MM.1S (cell line): ENCODE measurements at regions not wholly inside any gene's neighbourhood (a gene's known extent, or its start where the extent isn't known, plus 50 kb on each side); places are given as distances from the start of the nearest gene placed in this dataset.

ENCODE experiments used
- DNase-seq: peaks from one replicate; pipeline ENCODE4 v3.0.0-alpha.2; 2015
- H2AFZ ChIP-seq: fragments of 300-600 bp; sonication (generic); 2 replicates; pipeline ENCODE4 v1.6.0; 2016; ENCODE audit warnings: antibody characterized with exemption, low read length
- H3F3A ChIP-seq: fragments of 300-600 bp; sonication (generic); 2 replicates; pipeline ENCODE4 v1.6.1; 2016; ENCODE audit warnings: mild to moderate bottlenecking, antibody characterized with exemption, low read length, moderate library complexity, mixed read lengths; ENCODE audit not compliant: insufficient read depth
- H3K27ac ChIP-seq: fragments of 300-600 bp; sonication (generic); 2 replicates; pipeline ENCODE4 v1.5.1; 2016; ENCODE audit warnings: mild to moderate bottlenecking, low read length
- H3K27me3 ChIP-seq: fragments of 300-600 bp; sonication (generic); replicated peaks from 2 replicates; pipeline ENCODE4 v1.6.0; 2016; ENCODE audit warnings: low read length; ENCODE audit not compliant: insufficient read depth
- H3K36me3 ChIP-seq: fragments of 300-600 bp; sonication (generic); replicated peaks from 2 replicates; pipeline ENCODE4 v1.6.1; 2016; ENCODE audit warnings: mild to moderate bottlenecking, low read length, mixed read lengths; ENCODE audit not compliant: insufficient read depth
- H3K4me1 ChIP-seq: fragments of 300-600 bp; sonication (generic); 2 replicates; pipeline ENCODE4 v1.6.1; 2016; ENCODE audit warnings: low read length, mixed read lengths
- H3K4me2 ChIP-seq: fragments of 300-600 bp; sonication (generic); 2 replicates; pipeline ENCODE4 v1.6.0; 2016; ENCODE audit warnings: low read depth, low read length
- H3K4me3 ChIP-seq: fragments of 300-600 bp; sonication (generic); 2 replicates; pipeline ENCODE4 v1.5.1; 2016; ENCODE audit warnings: low read length, mixed read lengths
- H3K79me2 ChIP-seq: fragments of 300-600 bp; sonication (generic); 2 replicates; pipeline ENCODE4 v1.6.1; 2016; ENCODE audit warnings: mixed run types, low read length, mixed read lengths
- H3K9ac ChIP-seq: fragments of 300-600 bp; sonication (generic); 2 replicates; pipeline ENCODE4 v1.6.1; 2016; ENCODE audit warnings: low read length, mixed read lengths
- H3K9me2 ChIP-seq: fragments of 300-600 bp; sonication (generic); replicated peaks from 2 replicates; pipeline ENCODE4 v1.6.1; 2016; ENCODE audit warnings: mild to moderate bottlenecking, low read length, mixed read lengths; ENCODE audit not compliant: insufficient read depth
- H3K9me3 ChIP-seq: fragments of 300-600 bp; sonication (generic); replicated peaks from 2 replicates; pipeline ENCODE4 v1.6.1; 2016; ENCODE audit warnings: mild to moderate bottlenecking, low read length, mixed read lengths; ENCODE audit not compliant: insufficient read depth
- H4K20me1 ChIP-seq: fragments of 300-600 bp; sonication (generic); 2 replicates; pipeline ENCODE4 v1.6.1; 2016; ENCODE audit warnings: mild to moderate bottlenecking, low read length, moderate library complexity, mixed read lengths; ENCODE audit not compliant: insufficient read depth
- EZH2 ChIP-seq: fragments of 300-600 bp; sonication (generic); optimal IDR thresholded peaks from 2 replicates; pipeline ENCODE3; 2017; ENCODE audit warnings: low read depth, mild to moderate bottlenecking, antibody characterized with exemption, low read length, mixed read lengths
- EZH2phosphoT487 ChIP-seq: fragments of 300-600 bp; sonication (generic); IDR thresholded peaks from 2 replicates; pipeline ENCODE4 v1.6.1; 2018; ENCODE audit warnings: antibody characterized with exemption, low read length
- TF ChIP-seq, protein P1 (sequence below): fragments of 300-600 bp; sonication (generic); IDR thresholded peaks from 2 replicates; pipeline ENCODE4 v1.5.1; 2016; ENCODE audit warnings: antibody characterized with exemption, low read length, mixed read lengths

DNA sequence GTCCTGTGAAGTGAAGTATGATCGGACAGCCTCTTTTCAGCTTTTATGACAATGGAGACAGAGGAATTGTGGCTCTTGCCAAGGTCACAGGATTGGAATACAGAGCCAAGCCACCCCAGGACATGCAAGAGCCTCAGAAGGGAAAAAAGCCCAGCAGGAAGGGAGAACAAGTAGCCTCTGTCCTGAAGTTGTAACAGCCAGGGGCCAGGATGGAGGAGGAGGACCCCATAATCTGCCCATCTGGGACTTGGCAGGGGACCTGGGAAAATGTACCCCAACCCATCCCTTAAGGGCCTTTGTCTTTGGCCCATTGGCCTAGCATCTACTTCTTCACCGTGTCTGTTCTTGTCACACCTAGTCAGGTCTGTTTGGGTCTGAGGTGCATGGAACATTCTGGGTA, 60.4 kb upstream of the POLG start:
- Histone ChIP-seq H3K36me3 (no peaks in the 10 kb centered on the region), H3K4me2 (no peak overlapping the region), H3F3A (no peaks in the 10 kb centered on the region), H3K4me1 (no peaks in the 10 kb centered on the region), H3K79me2 (no peaks in the 10 kb centered on the region), H4K20me1 (no peaks in the 10 kb centered on the region), H3K4me3 (no peak overlapping the region), H3K27me3 (no peaks in the 10 kb centered on the region), H2AFZ (no peak overlapping the region), H3K9ac (no peak overlapping the region), H3K9me2 (no peaks in the 10 kb centered on the region), H3K27ac (no peak overlapping the region), H3K9me3 (no peaks in the 10 kb centered on the region)
- DNase-seq, result no peak
- no peak for TF ChIP-seq EZH2phosphoT487
- TF ChIP-seq, protein P1, sequence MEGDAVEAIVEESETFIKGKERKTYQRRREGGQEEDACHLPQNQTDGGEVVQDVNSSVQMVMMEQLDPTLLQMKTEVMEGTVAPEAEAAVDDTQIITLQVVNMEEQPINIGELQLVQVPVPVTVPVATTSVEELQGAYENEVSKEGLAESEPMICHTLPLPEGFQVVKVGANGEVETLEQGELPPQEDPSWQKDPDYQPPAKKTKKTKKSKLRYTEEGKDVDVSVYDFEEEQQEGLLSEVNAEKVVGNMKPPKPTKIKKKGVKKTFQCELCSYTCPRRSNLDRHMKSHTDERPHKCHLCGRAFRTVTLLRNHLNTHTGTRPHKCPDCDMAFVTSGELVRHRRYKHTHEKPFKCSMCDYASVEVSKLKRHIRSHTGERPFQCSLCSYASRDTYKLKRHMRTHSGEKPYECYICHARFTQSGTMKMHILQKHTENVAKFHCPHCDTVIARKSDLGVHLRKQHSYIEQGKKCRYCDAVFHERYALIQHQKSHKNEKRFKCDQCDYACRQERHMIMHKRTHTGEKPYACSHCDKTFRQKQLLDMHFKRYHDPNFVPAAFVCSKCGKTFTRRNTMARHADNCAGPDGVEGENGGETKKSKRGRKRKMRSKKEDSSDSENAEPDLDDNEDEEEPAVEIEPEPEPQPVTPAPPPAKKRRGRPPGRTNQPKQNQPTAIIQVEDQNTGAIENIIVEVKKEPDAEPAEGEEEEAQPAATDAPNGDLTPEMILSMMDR, result no peak
- no peak for TF ChIP-seq EZH2

DNA sequence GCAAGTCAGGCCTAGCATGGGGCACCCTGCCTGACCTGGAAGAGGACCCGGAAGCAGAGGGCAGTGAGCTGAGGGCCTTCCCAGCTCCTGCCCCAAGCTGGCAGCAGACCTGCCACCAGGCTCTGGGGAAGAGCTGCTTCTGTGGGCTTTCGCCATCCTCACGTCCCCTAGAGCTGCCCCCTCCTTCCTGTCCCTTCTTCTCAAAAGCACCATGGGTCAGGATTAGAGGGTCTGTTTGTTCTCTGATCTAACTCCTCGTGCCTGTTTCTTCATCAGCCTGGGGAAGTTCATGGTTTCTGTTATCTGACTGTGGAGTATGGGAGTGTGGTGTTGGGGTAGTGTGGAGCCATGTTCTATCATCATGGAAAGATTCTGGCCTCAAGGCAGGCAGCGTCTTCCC, 58.4 kb upstream of the POLG start:
- Histone ChIP-seq H3K4me2 (no peak overlapping the region), H3K36me3 (no peaks in the 10 kb centered on the region), H2AFZ (no peak overlapping the region), H3K9me3 (no peaks in the 10 kb centered on the region), H3K9me2 (no peaks in the 10 kb centered on the region), H3K9ac (no peak overlapping the region), H3K79me2 (no peaks in the 10 kb centered on the region), H3F3A (no peaks in the 10 kb centered on the region), H3K4me1 (no peaks in the 10 kb centered on the region), H3K4me3 (no peak overlapping the region), H4K20me1 (no peaks in the 10 kb centered on the region), H3K27ac (no peak overlapping the region), H3K27me3 (no peaks in the 10 kb centered on the region)
- TF ChIP-seq, protein P1, result no peak
- TF ChIP-seq EZH2, result no peak
- no peak for DNase-seq

DNA sequence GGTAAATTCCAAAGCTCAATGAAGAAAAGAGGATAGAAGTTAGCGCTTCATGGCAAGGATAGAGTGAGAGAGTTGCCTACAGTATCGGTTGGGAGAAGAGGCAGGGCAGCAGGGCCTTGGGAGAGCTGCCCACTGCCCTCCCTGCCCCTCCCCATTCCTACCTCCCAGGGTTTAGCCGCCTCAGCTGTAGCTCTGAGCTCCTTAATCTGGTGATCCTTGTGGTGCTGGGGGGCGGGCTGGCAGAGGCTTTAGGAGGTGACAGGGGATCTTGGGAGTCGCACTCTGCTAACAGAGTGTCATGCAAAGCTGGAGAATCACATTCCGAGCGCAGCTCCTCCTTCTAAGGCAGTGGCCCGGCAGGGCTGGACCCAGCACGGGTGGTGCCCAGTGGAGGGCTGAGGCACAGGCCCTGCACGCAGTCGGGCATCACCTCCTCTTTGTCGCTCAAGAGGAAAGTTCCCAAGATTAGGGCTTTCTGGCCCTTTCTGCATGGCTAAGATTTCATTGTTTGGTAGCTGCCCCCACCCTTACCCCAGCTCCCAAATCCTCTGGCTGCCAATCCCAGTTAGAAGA, 57.1 kb upstream of the POLG start:
- Histone ChIP-seq H2AFZ (no peak overlapping the region), H3K27ac (no peak overlapping the region), H3F3A (no peaks in the 10 kb centered on the region), H3K4me1 (no peaks in the 10 kb centered on the region), H3K9ac (no peak overlapping the region), H3K9me3 (no peaks in the 10 kb centered on the region), H3K9me2 (no peaks in the 10 kb centered on the region), H3K4me2 (no peak overlapping the region), H3K36me3 (no peaks in the 10 kb centered on the region), H3K79me2 (no peaks in the 10 kb centered on the region), H3K4me3 (no peak overlapping the region), H4K20me1 (no peaks in the 10 kb centered on the region), H3K27me3 (no peaks in the 10 kb centered on the region)
- TF ChIP-seq EZH2phosphoT487, result no peak
- no peak for TF ChIP-seq EZH2
- TF ChIP-seq, protein P1, result no peak
- DNase-seq, result no peak
